ENCODE measurements at regions not wholly inside any gene's neighbourhood (a gene's known extent, or its start where the extent isn't known, plus 50 kb on each side); places are given as distances from the start of the nearest gene placed in this dataset.
"Not testable (repeated sequence)": the region's sequence is repeated elsewhere in the genome, so short reads cannot be mapped to it uniquely, and the experiment has no call there.

DNA sequence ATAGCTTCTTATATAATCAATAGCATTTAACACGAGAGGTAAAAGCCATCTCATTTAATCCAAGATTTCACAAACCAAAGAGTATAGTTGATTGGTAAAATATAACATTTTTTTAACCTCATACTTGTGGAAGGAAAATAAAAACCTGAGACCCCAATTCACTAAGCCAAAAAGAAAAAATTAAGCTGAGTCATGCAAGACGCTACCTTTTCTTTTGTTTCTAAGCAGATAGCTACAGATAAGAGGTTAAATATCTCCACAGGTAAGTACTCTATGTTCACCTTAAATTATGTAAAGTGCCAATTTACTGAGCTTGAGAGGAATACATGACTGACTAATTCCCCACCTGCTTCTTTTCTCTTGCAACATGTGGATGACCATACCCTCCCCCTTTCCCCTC lies 656.4 kb downstream of the MECOM start:
- DNase-seq (no peak), ATAC-seq (ENCODE audit: insufficient read depth, low FRiP score) (no peak)
- H3K9ac ChIP-seq (ENCODE audit: insufficient read depth in 1 of 2, low read length in 2 of 2) = no peak overlapping the region
- H3K4me3 ChIP-seq = no peak overlapping the region
- H3K36me3 ChIP-seq (ENCODE audit: control insufficient read depth in 4 of 4, insufficient read depth in 4 of 4, low read length in 4 of 4) = no peaks in the 10 kb centered on the region
- H3K4me1 ChIP-seq (ENCODE audit: control insufficient read depth in 5 of 5, insufficient read depth in 5 of 5, low read length in 5 of 5) = no peaks in the 10 kb centered on the region
- no peaks in the 10 kb centered on the region for H3K9me3 ChIP-seq (ENCODE audit: control insufficient read depth in 4 of 4, insufficient read depth in 3 of 4, low read length in 3 of 4)
- WGBS, 2 donors = 73 to 89% methylated on average over 2 of the region's 2 CpGs
- no peaks in the 10 kb centered on the region for H3K27me3 ChIP-seq (ENCODE audit: control insufficient read depth in 3 of 3, insufficient read depth in 3 of 3, low read length in 2 of 3)
- no peak overlapping the region for H3K27ac ChIP-seq (ENCODE audit: low read depth in 1 of 2, low read length in 1 of 2)
- TF ChIP-seq CTCF (IDR thresholded peaks at IDR 0.05; ENCODE audit: control extremely low read depth, extremely low read depth) = no peak

DNA sequence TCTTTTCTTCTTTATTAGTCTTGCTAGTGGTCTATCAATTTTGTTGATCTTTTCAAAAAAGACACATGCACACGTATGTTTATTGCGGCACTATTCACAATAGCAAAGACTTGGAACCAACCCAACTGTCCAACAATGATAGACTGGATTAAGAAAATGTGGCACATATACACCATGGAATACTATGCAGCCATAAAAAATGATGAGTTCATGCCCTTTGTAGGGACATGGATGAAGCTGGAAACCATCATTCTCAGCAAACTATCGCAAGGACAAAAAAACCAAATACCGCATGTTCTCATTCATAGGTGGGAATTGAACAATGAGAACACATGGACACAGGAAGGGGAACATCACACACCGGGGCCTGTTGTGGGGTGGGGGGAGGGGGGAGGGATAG lies 657.1 kb downstream of the MECOM start:
- DNase-seq; H3K9ac ChIP-seq (ENCODE audit: insufficient read depth in 1 of 2, low read length in 2 of 2); H3K36me3 ChIP-seq (ENCODE audit: control insufficient read depth in 4 of 4, insufficient read depth in 4 of 4, low read length in 4 of 4); H3K4me3 ChIP-seq; H3K4me1 ChIP-seq (ENCODE audit: control insufficient read depth in 5 of 5, insufficient read depth in 5 of 5, low read length in 5 of 5); H3K27ac ChIP-seq (ENCODE audit: low read depth in 1 of 2, low read length in 1 of 2); ATAC-seq (ENCODE audit: insufficient read depth, low FRiP score); H3K9me3 ChIP-seq (ENCODE audit: control insufficient read depth in 4 of 4, insufficient read depth in 3 of 4, low read length in 3 of 4); H3K27me3 ChIP-seq (ENCODE audit: control insufficient read depth in 3 of 3, insufficient read depth in 3 of 3, low read length in 2 of 3): not testable (repeated sequence)
- 96 to 98% methylated on average over 4 to 5 of the region's 5 CpGs for WGBS, 2 donors

DNA sequence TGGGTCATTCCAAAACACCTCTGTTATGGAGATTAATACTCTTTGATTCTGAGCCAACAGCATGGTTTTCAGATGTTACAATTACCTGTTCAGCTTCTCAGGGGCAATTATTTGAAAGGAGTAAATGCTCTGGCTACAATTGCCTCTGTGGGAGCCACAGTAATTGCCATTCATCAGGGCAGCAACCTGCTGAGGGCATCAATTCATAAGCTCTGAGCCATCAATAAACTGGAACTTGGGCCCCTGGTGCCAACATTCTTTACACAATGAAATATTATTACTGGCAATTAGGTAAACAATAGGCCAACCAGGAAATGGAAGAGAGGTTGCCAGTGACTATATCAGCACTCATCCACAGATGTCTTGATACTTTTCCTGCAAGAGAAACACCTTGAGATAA lies 660.8 kb downstream of the MECOM start:
- H3K4me1 ChIP-seq (ENCODE audit: control insufficient read depth in 5 of 5, insufficient read depth in 5 of 5, low read length in 5 of 5) = no peaks in the 10 kb centered on the region
- no peak overlapping the region for H3K4me3 ChIP-seq
- ATAC-seq (ENCODE audit: insufficient read depth, low FRiP score) (no peak), DNase-seq (no peak)
- no peaks in the 10 kb centered on the region for H3K36me3 ChIP-seq (ENCODE audit: control insufficient read depth in 4 of 4, insufficient read depth in 4 of 4, low read length in 4 of 4)
- no peak overlapping the region for H3K9ac ChIP-seq (ENCODE audit: insufficient read depth in 1 of 2, low read length in 2 of 2)
- H3K27me3 ChIP-seq (ENCODE audit: control insufficient read depth in 3 of 3, insufficient read depth in 3 of 3, low read length in 2 of 3) = no peaks in the 10 kb centered on the region
- no peak for TF ChIP-seq CTCF (IDR thresholded peaks at IDR 0.05; ENCODE audit: control extremely low read depth, extremely low read depth)
- H3K9me3 ChIP-seq (ENCODE audit: control insufficient read depth in 4 of 4, insufficient read depth in 3 of 4, low read length in 3 of 4) = no peaks in the 10 kb centered on the region
- no peak overlapping the region for H3K27ac ChIP-seq (ENCODE audit: low read depth in 1 of 2, low read length in 1 of 2)

DNA sequence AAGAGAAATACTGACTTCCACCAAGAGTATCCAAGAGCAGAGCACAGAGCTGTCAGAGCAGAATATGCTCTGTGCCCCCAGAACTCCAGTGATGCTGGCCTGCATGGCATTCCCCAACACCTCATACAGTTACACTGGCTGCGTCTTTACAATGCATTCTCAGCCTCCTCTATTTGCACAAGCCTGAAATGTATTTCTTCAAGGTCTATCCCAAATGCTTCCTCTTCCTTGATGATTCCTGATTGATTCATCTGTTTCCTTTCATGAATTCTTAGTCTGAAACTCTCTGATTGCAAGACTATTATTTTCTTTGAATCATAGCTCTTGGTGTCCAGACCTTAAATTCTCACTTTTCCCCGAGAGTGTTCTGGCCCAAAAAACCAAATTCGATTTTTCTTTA lies 664.7 kb downstream of the MECOM start:
- H3K9me3 ChIP-seq (ENCODE audit: control insufficient read depth in 4 of 4, insufficient read depth in 3 of 4, low read length in 3 of 4) = no peaks in the 10 kb centered on the region
- no peaks in the 10 kb centered on the region for H3K36me3 ChIP-seq (ENCODE audit: control insufficient read depth in 4 of 4, insufficient read depth in 4 of 4, low read length in 4 of 4)
- TF ChIP-seq CTCF (IDR thresholded peaks at IDR 0.05; ENCODE audit: control extremely low read depth, extremely low read depth) = no peak
- no peaks in the 10 kb centered on the region for H3K4me1 ChIP-seq (ENCODE audit: control insufficient read depth in 5 of 5, insufficient read depth in 5 of 5, low read length in 5 of 5)
- no peaks in the 10 kb centered on the region for H3K27me3 ChIP-seq (ENCODE audit: control insufficient read depth in 3 of 3, insufficient read depth in 3 of 3, low read length in 2 of 3)
- DNase-seq (peak in 1 of 3 donors; percentile 33), ATAC-seq (ENCODE audit: insufficient read depth, low FRiP score) (no peak)
- H3K9ac ChIP-seq (ENCODE audit: insufficient read depth in 1 of 2, low read length in 2 of 2) = no peak overlapping the region
- H3K27ac ChIP-seq (ENCODE audit: low read depth in 1 of 2, low read length in 1 of 2) = no peak overlapping the region
- no peak overlapping the region for H3K4me3 ChIP-seq
- WGBS, 2 donors = 72 to 90% methylated on average over 3 of the region's 3 CpGs
